IMR-90 (cell line): ENCODE measurements at regions not wholly inside any gene's neighbourhood (a gene's known extent, or its start where the extent isn't known, plus 50 kb on each side); places are given as distances from the start of the nearest gene placed in this dataset.

Experiments
- ATAC-seq: fragments of 200-7000 bp; cut with Tn5 transposase; 2 replicates; pipeline ENCODE4 v1.9.1; 2020; ENCODE audit warnings: low read depth, mild to moderate bottlenecking, moderate library complexity
- BruUV-seq: library from RNA; stranded (reverse); fragments of 400-500 nt; replicated peaks from 2 replicates; lab custom pipeline; 2021; lab: Mats Ljungman, UMichigan
- CTCF ChIA-PET: fragments of 300-600 bp; formaldehyde crosslinking; extraction: SDS; loops from one replicate; lab custom pipeline; 2021; ENCODE audit warnings: antibody characterized with exemption; lab: Yijun Ruan, JAX
- POLR2A ChIA-PET: fragments of 300-600 bp; sonication (Branson Sonifier 250); formaldehyde crosslinking; loops from one replicate; lab custom pipeline; 2022; ENCODE audit warnings: antibody characterized with exemption; ENCODE audit not compliant: unreplicated experiment; lab: Charles Lee
- DNase-seq: peaks from one replicate; pipeline ENCODE4 v3.0.0; 2013
- H2AFZ ChIP-seq: replicated peaks from 2 replicates; pipeline ENCODE3; 2013; ENCODE audit warnings: low read length, mild to moderate bottlenecking; ENCODE audit not compliant: poor library complexity
- H2AK5ac ChIP-seq: 2 replicates; pipeline ENCODE4 v1.6.1; 2013; ENCODE audit warnings: low read depth, low read length, inconsistent platforms
- H2AK9ac ChIP-seq: replicated peaks from 2 replicates; pipeline ENCODE3; 2013; ENCODE audit warnings: mild to moderate bottlenecking, low read depth, low read length, moderate library complexity; ENCODE audit not compliant: poor library complexity
- H2BK120ac ChIP-seq: 2 replicates; pipeline ENCODE4 v1.6.1; 2013; ENCODE audit warnings: low read depth, low read length, inconsistent platforms
- H2BK15ac ChIP-seq: 3 replicates; pipeline ENCODE4 v1.6.1; 2013; ENCODE audit warnings: low read depth, low read length, inconsistent platforms
- H2BK20ac ChIP-seq: 2 replicates; pipeline ENCODE4 v1.6.1; 2013; ENCODE audit warnings: low read depth, mild to moderate bottlenecking, inconsistent platforms, low read length, moderate library complexity
- H2BK5ac ChIP-seq: 2 replicates; pipeline ENCODE4 v1.6.1; 2013; ENCODE audit warnings: mild to moderate bottlenecking, low read depth, low read length, inconsistent platforms; ENCODE audit not compliant: poor library complexity, severe bottlenecking
- H3K14ac ChIP-seq: replicated peaks from 2 replicates; pipeline ENCODE4 v1.6.1; 2013; ENCODE audit warnings: low read depth, low read length, inconsistent platforms
- H3K18ac ChIP-seq: 2 replicates; pipeline ENCODE4 v1.6.1; 2013; ENCODE audit warnings: low read depth, low read length, control low read depth
- H3K23ac ChIP-seq: 2 replicates; pipeline ENCODE4 v1.6.1; 2013; ENCODE audit warnings: low read depth, low read length, inconsistent platforms
- H3K27ac ChIP-seq: 2 replicates; pipeline ENCODE4 v1.5.1; 2013; ENCODE audit warnings: mild to moderate bottlenecking, control low read depth, low read length; ENCODE audit not compliant: insufficient read depth
- H3K27me3 ChIP-seq: 2 replicates; pipeline ENCODE4 v1.6.1; 2013; ENCODE audit warnings: low read length; ENCODE audit not compliant: control insufficient read depth, insufficient read depth
- H3K36me3 ChIP-seq: 2 replicates; pipeline ENCODE4 v1.6.1; 2013; ENCODE audit warnings: low read length, mixed read lengths; ENCODE audit not compliant: control insufficient read depth, insufficient read depth
- H3K4ac ChIP-seq: 2 replicates; pipeline ENCODE4 v1.6.1; 2013; ENCODE audit warnings: low read depth, low read length, inconsistent platforms
- H3K4me1 ChIP-seq: 2 replicates; pipeline ENCODE4 v1.6.1; 2013; ENCODE audit warnings: low read length, mixed read lengths; ENCODE audit not compliant: control insufficient read depth, insufficient read depth
- H3K4me2 ChIP-seq: 2 replicates; pipeline ENCODE4 v1.6.1; 2013; ENCODE audit warnings: low read depth, mild to moderate bottlenecking, control low read depth, low read length, moderate library complexity
- H3K4me3 ChIP-seq: 2 replicates; pipeline ENCODE4 v1.5.1; 2013; ENCODE audit warnings: low read depth, mild to moderate bottlenecking, control low read depth, low read length, moderate library complexity; ENCODE audit not compliant: insufficient read depth
- H3K56ac ChIP-seq: 2 replicates; pipeline ENCODE4 v1.6.1; 2013; ENCODE audit warnings: low read length, inconsistent platforms; ENCODE audit not compliant: insufficient read depth; ENCODE audit errors: extremely low read depth
- H3K79me1 ChIP-seq, 2 experiments: 2 replicates each; pipeline ENCODE4 v1.6.1; 2013; ENCODE audit warnings: low read length in 2 of 2, inconsistent platforms in 1 of 2, low read depth in 1 of 2
- H3K9ac ChIP-seq: 2 replicates; pipeline ENCODE4 v1.6.1; 2013; ENCODE audit warnings: low read depth, low read length, control low read depth
- H3K9me1 ChIP-seq: 2 replicates; pipeline ENCODE4 v1.6.1; 2013; ENCODE audit warnings: low read length, inconsistent platforms; ENCODE audit not compliant: insufficient read depth
- H3K9me3 ChIP-seq: 2 replicates; pipeline ENCODE4 v1.6.1; 2013; ENCODE audit warnings: low read length; ENCODE audit not compliant: control insufficient read depth, insufficient read depth
- H4K20me1 ChIP-seq: 2 replicates; pipeline ENCODE4 v1.6.1; 2013; ENCODE audit warnings: low read length, inconsistent platforms; ENCODE audit not compliant: insufficient read depth
- H4K5ac ChIP-seq: 2 replicates; pipeline ENCODE4 v1.6.1; 2013; ENCODE audit warnings: mild to moderate bottlenecking, low read depth, low read length, control low read depth
- H4K8ac ChIP-seq, 2 experiments: 2 replicates each; pipeline ENCODE4 v1.6.1; 2013; ENCODE audit warnings: low read depth in 2 of 2, low read length in 2 of 2, control low read depth in 1 of 2, inconsistent platforms in 1 of 2
- H4K91ac ChIP-seq: 2 replicates; pipeline ENCODE4 v1.6.1; 2013; ENCODE audit warnings: low read depth, low read length, inconsistent platforms; ENCODE audit not compliant: insufficient read depth
- BHLHE40 ChIP-seq: fragments of 150-350 bp; IDR thresholded peaks from 2 replicates; pipeline ENCODE4 v1.6.1; 2016; ENCODE audit warnings: mild to moderate bottlenecking, low read depth, low read length
- CEBPB ChIP-seq: IDR thresholded peaks from 2 replicates; pipeline ENCODE4 v1.6.1; 2012; ENCODE audit warnings: low read depth, low read length, improper control_type of control experiment
- CHD1 ChIP-seq: IDR thresholded peaks from 2 replicates; pipeline ENCODE4 v1.6.1; 2012; ENCODE audit warnings: low read depth, low read length, improper control_type of control experiment
- FOS ChIP-seq: fragments of 150-350 bp; IDR thresholded peaks from 2 replicates; pipeline ENCODE4 v1.6.1; 2016; ENCODE audit warnings: low read depth, low read length
- MAFK ChIP-seq: IDR thresholded peaks from 2 replicates; pipeline ENCODE4 v1.6.1; 2012; ENCODE audit warnings: low read depth, low read length, improper control_type of control experiment
- MAZ ChIP-seq: IDR thresholded peaks from 2 replicates; pipeline ENCODE4 v1.6.1; 2012; ENCODE audit warnings: low read depth, mild to moderate bottlenecking, low read length, improper control_type of control experiment, moderate library complexity, borderline replicate concordance
- MXI1 ChIP-seq: IDR thresholded peaks from 2 replicates; pipeline ENCODE4 v1.6.1; 2012; ENCODE audit warnings: low read depth, mild to moderate bottlenecking, low read length, moderate library complexity, borderline replicate concordance
- NFE2L2 ChIP-seq: fragments of 150-350 bp; IDR thresholded peaks from 2 replicates; pipeline ENCODE4 v1.6.1; 2016; ENCODE audit warnings: low read depth, mild to moderate bottlenecking, low read length
- POLR2A ChIP-seq: IDR thresholded peaks from 2 replicates; pipeline ENCODE4 v1.6.1; 2012; ENCODE audit warnings: mild to moderate bottlenecking, low read depth, low read length
- RAD21 ChIP-seq: IDR thresholded peaks from 2 replicates; pipeline ENCODE4 v1.6.1; 2012; ENCODE audit warnings: low read length, improper control_type of control experiment
- RCOR1 ChIP-seq: IDR thresholded peaks from 2 replicates; pipeline ENCODE4 v1.6.1; 2012; ENCODE audit warnings: mild to moderate bottlenecking, low read length, improper control_type of control experiment; ENCODE audit not compliant: insufficient replicate concordance
- RFX5 ChIP-seq: IDR thresholded peaks from 2 replicates; pipeline ENCODE4 v1.8.0; 2012; ENCODE audit warnings: low read depth, mild to moderate bottlenecking, low read length, moderate library complexity
- SMC3 ChIP-seq: fragments of 150-350 bp; IDR thresholded peaks from 2 replicates; pipeline ENCODE4 v1.6.1; 2016; ENCODE audit warnings: low read depth, mild to moderate bottlenecking, antibody characterized with exemption, low read length, moderate library complexity
- WGBS, 2 experiments: methylation state at CpG; one replicate each; pipeline versions ENCODE4 v1.1.5 to v1.1.7; 2013; ENCODE audit warnings: missing lambda C conversion rate in 2 of 2; ENCODE audit not compliant: insufficient read length in 1 of 2; ENCODE audit errors: extremely low coverage in 2 of 2; 5-methylcytosine and 5-hydroxymethylcytosine counted together
- dilution Hi-C: fragments of 300-500 bp; cut with HindIII; formaldehyde crosslinking; loops from one replicate; pipeline ENCODE4 v1.14.3; 2018; ENCODE audit warnings: low sequenced_read_pairs; ENCODE audit not compliant: unreplicated experiment
- in situ Hi-C: fragments of 300-500 bp; cut with MboI; formaldehyde crosslinking; loops from 3 replicates; pipeline ENCODE4 v1.14.3; 2019; ENCODE audit warnings: low sequenced_read_pairs, inconsistent platforms, mixed read lengths
- intact Hi-C: fragments of 100-400 bp; cut with micrococcal nuclease; formaldehyde crosslinking; loops from 2 replicates; pipeline ENCODE4 v1.10.0; 2022
- TF ChIP-seq, protein P1 (sequence below): fragments of 150-350 bp; IDR thresholded peaks from 2 replicates; pipeline ENCODE4 v1.6.1; 2016; ENCODE audit warnings: low read depth, mild to moderate bottlenecking, low read length, moderate library complexity, borderline replicate concordance
- TF ChIP-seq, protein P2 (sequence below): fragments of 150-350 bp; IDR thresholded peaks from 2 replicates; pipeline ENCODE4 v1.6.1; 2017; ENCODE audit warnings: mild to moderate bottlenecking, antibody characterized with exemption, low read length, low read depth

DNA sequence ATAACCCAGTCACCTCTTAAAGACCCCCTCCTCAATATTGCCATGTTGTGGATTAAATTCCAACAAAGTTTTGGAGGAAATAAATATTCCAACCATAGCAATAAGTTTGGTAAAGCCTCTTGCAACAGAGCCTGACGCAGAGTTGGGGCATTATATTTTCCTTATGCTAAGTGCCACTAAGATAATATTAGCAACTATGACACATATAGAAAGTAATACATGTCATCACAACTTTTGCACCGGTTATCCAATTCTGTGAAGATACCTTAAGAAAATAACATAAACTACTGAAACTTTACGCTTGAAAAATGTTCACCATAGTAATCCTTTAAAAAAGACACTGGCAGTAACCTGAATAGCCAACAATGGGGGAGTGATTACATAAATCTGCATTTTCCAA lies 52.2 kb upstream of the TRERF1 start:
- in situ Hi-C loops (no loop called here), dilution Hi-C loops (no loop called here), intact Hi-C loops (no loop called here)
- Histone ChIP-seq H2AK5ac (no peak overlapping the region), H3K9ac (no peak overlapping the region), H3K27ac (no peak overlapping the region), H2BK20ac (no peak overlapping the region), H2BK120ac (no peak overlapping the region), H3K4me3 (no peak overlapping the region), H4K5ac (no peak overlapping the region), H3K36me3 (no peaks in the 10 kb centered on the region), H4K20me1 (no peaks in the 10 kb centered on the region), H3K56ac (no peak overlapping the region), H3K18ac (no peak overlapping the region), H3K14ac (no peak overlapping the region), H3K23ac (no peak overlapping the region), H2AFZ (no peak overlapping the region), H3K4ac (no peak overlapping the region), H3K79me1 (no peaks in the 10 kb centered on the region), H4K91ac (no peak overlapping the region), H3K27me3 (no peaks in the 10 kb centered on the region), H3K9me1 (no peaks in the 10 kb centered on the region), H2BK5ac (no peak overlapping the region), H3K9me3 (no peaks in the 10 kb centered on the region), H3K4me2 (no peak overlapping the region), H2AK9ac (no peak overlapping the region), H3K4me1 (no peaks in the 10 kb centered on the region), H2BK15ac (no peak overlapping the region), H4K8ac (no peak overlapping the region)
- no TSS peak for BruUV-seq
- CTCF ChIA-PET, result interaction anchor here (1.0 kb wide), 1 partner anchor 13 kb away, joined by 6 read pairs; no protein-coding TSS in a partner anchor
- TF ChIP-seq BHLHE40, result no peak
- no peak for TF ChIP-seq MAZ
- TF ChIP-seq MXI1, result no peak
- TF ChIP-seq CHD1, result no peak
- TF ChIP-seq, protein P1, sequence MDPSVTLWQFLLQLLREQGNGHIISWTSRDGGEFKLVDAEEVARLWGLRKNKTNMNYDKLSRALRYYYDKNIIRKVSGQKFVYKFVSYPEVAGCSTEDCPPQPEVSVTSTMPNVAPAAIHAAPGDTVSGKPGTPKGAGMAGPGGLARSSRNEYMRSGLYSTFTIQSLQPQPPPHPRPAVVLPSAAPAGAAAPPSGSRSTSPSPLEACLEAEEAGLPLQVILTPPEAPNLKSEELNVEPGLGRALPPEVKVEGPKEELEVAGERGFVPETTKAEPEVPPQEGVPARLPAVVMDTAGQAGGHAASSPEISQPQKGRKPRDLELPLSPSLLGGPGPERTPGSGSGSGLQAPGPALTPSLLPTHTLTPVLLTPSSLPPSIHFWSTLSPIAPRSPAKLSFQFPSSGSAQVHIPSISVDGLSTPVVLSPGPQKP, result no peak
- no peak for TF ChIP-seq MAFK
- no peak for TF ChIP-seq FOS
- TF ChIP-seq RFX5, result no peak
- no peak for TF ChIP-seq SMC3
- TF ChIP-seq NFE2L2, result no peak
- no peak for TF ChIP-seq POLR2A
- no peak for TF ChIP-seq CEBPB
- TF ChIP-seq, protein P2, sequence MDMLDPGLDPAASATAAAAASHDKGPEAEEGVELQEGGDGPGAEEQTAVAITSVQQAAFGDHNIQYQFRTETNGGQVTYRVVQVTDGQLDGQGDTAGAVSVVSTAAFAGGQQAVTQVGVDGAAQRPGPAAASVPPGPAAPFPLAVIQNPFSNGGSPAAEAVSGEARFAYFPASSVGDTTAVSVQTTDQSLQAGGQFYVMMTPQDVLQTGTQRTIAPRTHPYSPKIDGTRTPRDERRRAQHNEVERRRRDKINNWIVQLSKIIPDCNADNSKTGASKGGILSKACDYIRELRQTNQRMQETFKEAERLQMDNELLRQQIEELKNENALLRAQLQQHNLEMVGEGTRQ, result no peak
- no peak for TF ChIP-seq RCOR1
- no peak for TF ChIP-seq RAD21
- WGBS, 2 experiments, result no CpG with 5 or more reads among the region's 3 CpGs
- DNase-seq, result no peak
- no peak for ATAC-seq
- POLR2A ChIA-PET, result no interaction called here
